ENCODE measurements at regions not wholly inside any gene's neighbourhood (a gene's known extent, or its start where the extent isn't known, plus 50 kb on each side); places are given as distances from the start of the nearest gene placed in this dataset.

GRCh38 chr2:3059141-3059925 is 318.3 kb downstream of the EIPR1 start:
- no peak for DNase-seq

- no peak for DNase-seq
These were observed 323.6 kb downstream of the EIPR1 start for GRCh38 chr2:3054066-3054465.

DNA sequence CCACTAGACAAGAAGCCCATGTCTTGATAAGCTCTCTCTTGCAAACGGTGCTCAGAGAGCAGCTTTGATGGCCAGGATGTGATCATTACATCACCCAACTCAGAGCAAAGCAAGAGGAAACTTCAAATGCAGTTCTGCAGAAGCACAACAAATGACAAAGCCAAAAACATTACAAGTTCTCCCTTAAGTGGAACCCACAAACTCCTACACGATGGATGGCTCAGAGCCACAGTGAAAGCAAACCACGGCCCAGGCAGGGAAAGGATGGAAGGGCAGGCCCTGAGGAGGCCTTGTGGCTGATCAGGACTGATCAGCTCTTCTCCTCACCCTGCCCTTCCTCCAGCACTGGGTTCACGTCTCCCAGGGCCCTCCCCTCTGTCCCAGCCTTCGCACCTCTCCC is 326.4 kb downstream of the EIPR1 start:
- no peak for DNase-seq

- DNase-seq: no peak
These were observed 331.3 kb downstream of the EIPR1 start for GRCh38 chr2:3046170-3046865.

GRCh38 chr2:3045318-3045921 is 332.2 kb downstream of the EIPR1 start:
- DNase-seq: no peak

DNA sequence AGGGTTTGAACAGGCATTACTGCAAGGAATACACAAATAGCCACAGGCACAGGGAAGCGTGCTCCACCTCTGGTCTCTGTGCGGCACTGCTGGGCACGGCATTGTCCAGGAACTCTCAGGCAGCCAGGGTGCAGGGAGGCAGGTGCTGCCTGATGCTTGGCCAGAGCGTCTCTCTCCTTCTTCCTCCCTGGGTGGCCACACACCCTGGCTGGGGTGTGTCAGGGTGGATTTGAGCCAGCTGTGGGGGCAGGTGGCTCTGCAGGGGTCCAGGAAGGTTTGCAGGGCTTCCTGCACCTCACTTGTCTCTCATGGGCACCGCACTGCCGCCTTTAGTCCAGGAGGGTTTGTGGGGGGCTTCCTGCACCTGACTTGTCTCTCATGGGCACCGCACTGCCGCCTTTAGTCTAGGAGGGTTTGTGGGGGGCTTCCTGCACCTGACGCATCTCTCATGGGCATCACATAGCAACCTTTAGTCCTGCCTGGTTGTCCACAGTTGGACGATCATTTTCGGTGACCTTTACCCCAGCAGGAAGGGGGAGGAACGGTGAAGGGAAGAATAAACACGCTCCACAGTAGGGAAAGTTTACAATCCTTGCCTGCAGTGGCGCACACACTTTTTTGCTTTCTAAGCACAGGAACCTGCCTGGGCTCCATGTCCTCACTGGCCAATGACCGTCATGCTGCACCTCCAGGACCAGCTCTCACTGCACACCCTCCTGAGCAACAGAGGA is 332.9 kb downstream of the EIPR1 start:
- no peak for DNase-seq

DNA sequence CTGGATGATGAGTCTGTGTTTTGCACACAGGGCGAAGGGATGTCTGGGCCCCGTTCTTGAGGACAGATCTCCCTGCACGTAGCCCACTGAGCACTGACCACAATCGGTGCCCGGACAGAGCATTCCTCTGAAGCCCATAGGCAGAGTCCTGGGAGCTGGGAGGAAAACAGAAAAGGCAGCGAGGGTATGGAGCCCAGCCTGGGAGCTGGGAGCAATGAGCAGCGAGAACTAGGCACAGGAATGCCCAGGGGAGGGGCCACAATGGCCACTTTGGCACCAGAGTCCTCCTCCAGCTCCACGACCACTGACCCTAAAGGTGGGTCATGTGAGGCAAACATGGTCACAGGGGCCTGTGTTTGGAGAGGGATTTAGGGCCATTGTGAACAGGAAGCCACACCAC is 333.9 kb downstream of the EIPR1 start:
- DNase-seq: no peak

GRCh38 chr2:3042601-3043585 is 334.7 kb downstream of the EIPR1 start:
- DNase-seq: no peak

DNA sequence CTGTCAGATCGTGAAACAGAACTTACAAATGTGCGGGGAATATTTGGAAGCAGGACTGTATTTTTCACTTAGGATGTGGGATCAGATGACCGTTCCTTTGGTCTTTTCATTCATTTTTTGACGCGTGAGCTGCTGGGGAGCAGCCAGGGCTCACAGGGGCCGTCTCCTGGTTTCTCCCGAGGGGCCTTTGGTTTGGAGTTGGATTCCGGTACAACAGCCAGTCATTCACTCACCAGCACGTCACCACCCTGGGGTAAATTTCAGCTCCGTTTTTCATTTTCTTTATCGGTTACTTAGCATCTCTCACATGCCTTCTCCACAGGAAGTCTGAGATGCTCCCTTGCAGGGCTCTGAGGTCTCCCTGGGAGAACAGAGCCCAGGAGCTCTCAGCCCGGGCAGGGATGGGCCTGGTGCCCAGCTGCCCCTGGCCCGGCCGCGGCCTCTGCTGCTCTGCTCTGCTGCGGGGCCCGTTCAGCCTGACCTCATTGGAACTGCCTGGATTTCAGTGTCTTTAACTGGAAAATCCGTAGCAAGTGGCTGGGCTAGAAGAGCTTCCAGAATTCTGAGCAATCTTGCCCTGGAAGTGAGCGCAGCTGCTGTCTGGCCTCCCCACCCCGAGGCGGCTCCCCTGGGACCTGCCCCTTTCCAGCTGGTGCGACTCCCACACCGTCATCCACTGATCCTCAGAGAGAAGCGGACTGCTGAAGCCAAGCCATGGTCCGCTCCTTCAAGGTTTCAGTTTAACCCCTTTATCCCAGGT is 335.6 kb downstream of the EIPR1 start:
- no peak for DNase-seq

DNA sequence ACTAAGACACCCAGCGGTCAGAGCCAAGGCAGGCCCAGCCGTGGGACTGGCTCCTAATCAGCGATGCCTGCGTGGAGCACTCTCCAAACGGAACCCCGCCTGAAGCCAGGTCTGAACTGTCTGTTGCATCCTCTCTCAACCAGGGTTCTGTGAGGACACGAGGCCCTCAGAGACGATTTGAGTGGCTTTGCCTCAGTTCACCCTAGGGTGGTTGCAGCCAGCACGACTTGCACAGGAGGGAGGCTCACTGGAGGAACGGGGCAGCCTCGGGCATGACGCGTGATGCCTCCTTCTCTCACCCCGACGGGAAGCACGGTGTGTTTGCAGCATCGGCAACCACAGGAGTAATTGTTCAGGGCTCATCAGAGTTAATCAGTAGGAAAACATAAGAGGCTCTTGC is 336.4 kb downstream of the EIPR1 start:
- DNase-seq: no peak

- no peak for DNase-seq
These were observed 337.0 kb downstream of the EIPR1 start for GRCh38 chr2:3040496-3041140.

- no peak for DNase-seq
These were observed 337.6 kb downstream of the EIPR1 start for GRCh38 chr2:3040066-3040428.

- DNase-seq: no peak
These were observed 338.2 kb downstream of the EIPR1 start for GRCh38 chr2:3039188-3040065.

DNA sequence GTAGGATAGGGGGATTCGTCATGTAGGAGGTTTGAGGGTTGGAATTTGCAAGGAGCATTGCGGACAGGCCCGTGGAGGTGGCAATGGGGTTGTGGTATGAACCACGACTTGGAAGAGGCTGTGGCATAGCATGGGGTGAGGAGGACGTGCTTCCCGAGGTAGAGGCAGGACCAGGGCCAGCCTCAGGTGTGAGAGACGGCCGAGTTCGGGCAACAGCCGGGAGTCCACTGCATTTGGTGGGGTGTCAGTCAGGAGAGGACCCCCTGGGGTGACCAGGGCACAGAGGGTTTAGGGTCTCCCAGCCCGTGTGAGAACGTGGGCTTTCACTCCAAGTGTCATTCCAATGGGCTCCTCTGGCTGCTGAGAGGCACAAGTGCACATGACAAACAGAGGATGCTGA is 339.0 kb downstream of the EIPR1 start:
- DNase-seq: no peak

- DNase-seq: no peak
These were observed 340.1 kb downstream of the EIPR1 start for GRCh38 chr2:3037196-3038194.

DNA sequence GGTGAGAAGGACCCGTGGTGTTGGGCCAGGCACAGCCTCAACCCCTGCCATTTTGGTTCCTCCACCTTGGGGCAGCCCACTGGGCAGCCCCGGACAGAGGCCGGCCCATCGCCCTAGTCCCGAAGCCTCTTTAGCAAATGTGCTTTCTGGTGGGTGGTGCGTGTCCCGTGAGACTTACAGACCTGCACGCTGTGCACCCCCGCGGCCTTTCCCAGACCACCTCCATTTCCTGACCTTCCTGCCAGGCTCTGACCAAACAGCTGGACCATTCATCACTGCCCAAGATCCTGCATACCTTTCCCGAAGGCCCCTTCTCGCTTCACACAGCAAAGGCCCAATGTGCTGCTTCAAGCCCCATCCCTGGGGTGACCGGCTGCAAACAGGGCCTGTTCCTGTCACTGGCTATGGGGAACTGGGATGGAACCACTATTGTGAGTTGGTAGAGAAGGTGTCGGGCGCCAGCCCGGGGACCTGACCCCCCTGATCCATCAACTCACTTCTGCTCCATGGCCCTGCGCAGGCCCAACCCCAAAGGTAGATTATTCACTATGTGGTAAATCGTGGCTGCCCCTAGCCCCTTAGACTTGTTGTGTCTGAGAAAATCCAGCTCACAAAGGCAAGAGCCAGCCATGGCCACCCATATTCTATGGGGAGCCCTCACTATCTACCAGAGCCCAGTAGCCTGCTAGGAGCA is 341.0 kb downstream of the EIPR1 start:
- no peak for DNase-seq

- no peak for DNase-seq
These were observed 342.1 kb downstream of the EIPR1 start for GRCh38 chr2:3035385-3036050.

Data from hematopoietic multipotent progenitor cell treated with erythropoietin and hydrocortisone succinate and interleukin-3 and kit ligand, for 6 days (in vitro differentiated cells).